B cell (primary cell): ENCODE measurements at regions not wholly inside any gene's neighbourhood (a gene's known extent, or its start where the extent isn't known, plus 50 kb on each side); places are given as distances from the start of the nearest gene placed in this dataset.

ENCODE experiments used
- ATAC-seq: fragments of 200-7000 bp; cut with Tn5 transposase; one replicate; pipeline ENCODE4 v1.10.0; 2021; ENCODE audit warnings: low read depth, mild to moderate bottlenecking, moderate number of reproducible peaks, moderate library complexity
- CTCF ChIA-PET: fragments of 350-600 bp; sonication (Branson Sonifier 250); formaldehyde crosslinking; loops from one replicate; lab custom pipeline; 2021; ENCODE audit warnings: antibody characterized with exemption, inconsistent platforms; lab: Charles Lee
- POLR2A ChIA-PET: fragments of 350-600 bp; sonication (Branson Sonifier 250); formaldehyde crosslinking; loops from one replicate; lab custom pipeline; 2021; ENCODE audit warnings: antibody characterized with exemption; lab: Charles Lee
- DNase-seq: peaks from one replicate; pipeline ENCODE4 v3.0.0; 2013
- H2AFZ ChIP-seq: 2 replicates; pipeline ENCODE4 v1.6.1; 2012; ENCODE audit warnings: mild to moderate bottlenecking, low read depth, low read length; ENCODE audit not compliant: insufficient read depth, poor library complexity, severe bottlenecking
- H3K27ac ChIP-seq, 2 donors: 1 replicate in 1 of 2; 2 replicates in 1 of 2; pipeline ENCODE4 v1.5.1; 2012 to 2013; ENCODE audit warnings: low read length in 2 of 2, mild to moderate bottlenecking in 2 of 2, moderate library complexity in 1 of 2
- H3K27me3 ChIP-seq, 4 experiments: fragments of 200-600 bp in 1 of 4; sonication (generic) in 1 of 4; replicated peaks in 1 of 4; 1 replicate in 2 of 4; 2 replicates in 2 of 4; pipeline versions ENCODE4 v1.6.1 to v1.7.0; 2013 to 2016; ENCODE audit warnings: low read length in 3 of 4, mild to moderate bottlenecking in 2 of 4, mixed read lengths in 1 of 4, moderate library complexity in 1 of 4; ENCODE audit not compliant: insufficient read depth in 4 of 4, control insufficient read depth in 3 of 4; ENCODE audit errors: control extremely low read depth in 1 of 4
- H3K36me3 ChIP-seq, 2 experiments: replicated peaks in 1 of 2; 1 replicate in 1 of 2; 2 replicates in 1 of 2; pipeline versions ENCODE4 v1.6.1 to v1.7.1; 2013; ENCODE audit warnings: low read length in 1 of 2; ENCODE audit not compliant: insufficient read depth in 2 of 2, control insufficient read depth in 1 of 2; ENCODE audit errors: control extremely low read depth in 1 of 2, extremely low read depth in 1 of 2
- H3K4me1 ChIP-seq, 2 donors: fragments of 200-600 bp in 1 of 2; sonication (generic) in 1 of 2; 1 replicate in 1 of 2; 2 replicates in 1 of 2; pipeline versions ENCODE4 v1.5.1 to v1.6.1; 2013 to 2017; ENCODE audit warnings: low read length in 2 of 2; ENCODE audit not compliant: control insufficient read depth in 2 of 2, insufficient read depth in 2 of 2
- H3K4me2 ChIP-seq: replicated peaks from 2 replicates; pipeline ENCODE3; 2012; ENCODE audit warnings: mild to moderate bottlenecking, low read depth, low read length; ENCODE audit not compliant: poor library complexity, severe bottlenecking
- H3K4me3 ChIP-seq, 5 experiments: fragments of 200-600 bp in 1 of 5; sonication (generic) in 1 of 5; 1 replicate in 3 of 5; 2 replicates in 2 of 5; pipeline versions ENCODE4 v1.5.1 to v1.7.0; 2011 to 2016; ENCODE audit warnings: low read length in 4 of 5, mild to moderate bottlenecking in 4 of 5, low read depth in 2 of 5, control low read depth in 1 of 5, moderate library complexity in 1 of 5; ENCODE audit not compliant: insufficient read depth in 1 of 5; ENCODE audit errors: control extremely low read depth in 1 of 5, extremely low read depth in 1 of 5
- H3K79me2 ChIP-seq: fragments of 200-600 bp; sonication (generic); one replicate; pipeline ENCODE4 v1.6.0; 2016; ENCODE audit warnings: low read length; ENCODE audit not compliant: control insufficient read depth, insufficient read depth
- H3K9ac ChIP-seq: fragments of 200-600 bp; sonication (generic); 2 replicates; pipeline ENCODE4 v1.6.1; 2017; ENCODE audit warnings: mild to moderate bottlenecking, low read length, moderate library complexity
- H3K9me3 ChIP-seq, 3 donors: one replicate each; pipeline versions ENCODE4 v1.6.1 to v1.7.1; 2013; ENCODE audit warnings: low read length in 2 of 3; ENCODE audit not compliant: control insufficient read depth in 2 of 3, insufficient read depth in 1 of 3; ENCODE audit errors: control extremely low read depth in 1 of 3
- H4K20me1 ChIP-seq: 2 replicates; pipeline ENCODE4 v1.6.0; 2012; ENCODE audit warnings: mild to moderate bottlenecking, low read length; ENCODE audit not compliant: insufficient read depth, control insufficient read depth, poor library complexity, severe bottlenecking
- H3K27ac Mint-ChIP-seq: one replicate; pipeline ENCODE4 v1.8.0; 2021; ENCODE audit warnings: mixed read lengths
- H3K27me3 Mint-ChIP-seq: one replicate; pipeline ENCODE4 v1.8.0; 2021; ENCODE audit warnings: mixed read lengths
- H3K4me1 Mint-ChIP-seq: one replicate; pipeline ENCODE4 v1.8.0; 2021; ENCODE audit warnings: mixed read lengths
- H3K4me3 Mint-ChIP-seq: one replicate; pipeline ENCODE4 v1.8.0; 2021; ENCODE audit warnings: mixed read lengths
- H3K9me3 Mint-ChIP-seq: one replicate; pipeline ENCODE4 v1.8.0; 2022; ENCODE audit warnings: mixed read lengths; ENCODE audit not compliant: insufficient read depth
- EZH2 ChIP-seq: IDR thresholded peaks from 2 replicates; pipeline ENCODE4 v1.6.1; 2012; ENCODE audit warnings: borderline replicate concordance, low read depth, mild to moderate bottlenecking, moderate library complexity, low read length; ENCODE audit not compliant: insufficient read depth, poor library complexity, severe bottlenecking
- WGBS: methylation state at CpG from one replicate; pipeline ENCODE4 v1.1.5; 2013; ENCODE audit warnings: missing lambda C conversion rate; ENCODE audit not compliant: insufficient coverage; 5-methylcytosine and 5-hydroxymethylcytosine counted together
- intact Hi-C: fragments of 100-400 bp; cut with micrococcal nuclease; formaldehyde crosslinking; loops from one replicate; pipeline ENCODE4 v1.10.0; 2022
- TF ChIP-seq, protein P1 (sequence below): fragments of 200-600 bp; IDR thresholded peaks from one replicate; pipeline ENCODE4 v1.8.0; 2022; ENCODE audit warnings: antibody characterized with exemption, mild to moderate bottlenecking

DNA sequence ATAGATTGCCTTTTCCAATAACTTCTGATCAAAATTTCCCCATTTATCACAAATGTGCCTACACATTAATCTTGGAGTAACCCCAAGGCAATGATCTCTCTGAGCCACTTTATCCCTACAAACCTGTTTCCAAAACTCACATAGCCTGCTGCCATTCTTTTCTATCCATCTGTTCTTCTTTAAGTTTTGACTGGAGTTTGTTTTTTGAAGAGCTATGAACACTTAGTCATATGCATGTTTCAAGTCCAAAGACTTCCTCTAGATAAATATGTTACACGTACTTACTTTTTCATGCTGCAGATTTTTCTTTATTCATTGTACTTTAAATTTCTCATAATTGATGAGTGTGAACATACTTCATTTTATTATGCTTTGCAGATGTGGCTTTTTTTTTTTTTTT, 488.9 kb upstream of the CITED2 start:
- no CpG with 5 or more reads among the region's 1 CpG for WGBS
- TF ChIP-seq, protein P1, sequence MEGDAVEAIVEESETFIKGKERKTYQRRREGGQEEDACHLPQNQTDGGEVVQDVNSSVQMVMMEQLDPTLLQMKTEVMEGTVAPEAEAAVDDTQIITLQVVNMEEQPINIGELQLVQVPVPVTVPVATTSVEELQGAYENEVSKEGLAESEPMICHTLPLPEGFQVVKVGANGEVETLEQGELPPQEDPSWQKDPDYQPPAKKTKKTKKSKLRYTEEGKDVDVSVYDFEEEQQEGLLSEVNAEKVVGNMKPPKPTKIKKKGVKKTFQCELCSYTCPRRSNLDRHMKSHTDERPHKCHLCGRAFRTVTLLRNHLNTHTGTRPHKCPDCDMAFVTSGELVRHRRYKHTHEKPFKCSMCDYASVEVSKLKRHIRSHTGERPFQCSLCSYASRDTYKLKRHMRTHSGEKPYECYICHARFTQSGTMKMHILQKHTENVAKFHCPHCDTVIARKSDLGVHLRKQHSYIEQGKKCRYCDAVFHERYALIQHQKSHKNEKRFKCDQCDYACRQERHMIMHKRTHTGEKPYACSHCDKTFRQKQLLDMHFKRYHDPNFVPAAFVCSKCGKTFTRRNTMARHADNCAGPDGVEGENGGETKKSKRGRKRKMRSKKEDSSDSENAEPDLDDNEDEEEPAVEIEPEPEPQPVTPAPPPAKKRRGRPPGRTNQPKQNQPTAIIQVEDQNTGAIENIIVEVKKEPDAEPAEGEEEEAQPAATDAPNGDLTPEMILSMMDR = no peak
- TF ChIP-seq EZH2 = no peak
- Mint-ChIP-seq H3K4me3 (no peak overlapping the region), H3K27me3 (no peaks in the 10 kb centered on the region), H3K4me1 (no peaks in the 10 kb centered on the region), H3K27ac (no peak overlapping the region), H3K9me3 (no peaks in the 10 kb centered on the region)
- CTCF ChIA-PET = no interaction called here
- no peaks in the 10 kb centered on the region for H3K9me3 ChIP-seq
- no peak overlapping the region for H3K27ac ChIP-seq
- H3K79me2 ChIP-seq = no peaks in the 10 kb centered on the region
- no peaks in the 10 kb centered on the region for H3K36me3 ChIP-seq
- H3K9ac ChIP-seq = no peak overlapping the region
- H3K4me3 ChIP-seq = no peak overlapping the region
- ATAC-seq = no peak
- intact Hi-C loops = no loop called here
- H2AFZ ChIP-seq = no peak overlapping the region
- POLR2A ChIA-PET = no interaction called here
- H3K27me3 ChIP-seq = no peaks in the 10 kb centered on the region
- no peak for DNase-seq
- no peaks in the 10 kb centered on the region for H3K4me1 ChIP-seq
- H3K4me2 ChIP-seq = no peak overlapping the region
- H4K20me1 ChIP-seq = no peaks in the 10 kb centered on the region

DNA sequence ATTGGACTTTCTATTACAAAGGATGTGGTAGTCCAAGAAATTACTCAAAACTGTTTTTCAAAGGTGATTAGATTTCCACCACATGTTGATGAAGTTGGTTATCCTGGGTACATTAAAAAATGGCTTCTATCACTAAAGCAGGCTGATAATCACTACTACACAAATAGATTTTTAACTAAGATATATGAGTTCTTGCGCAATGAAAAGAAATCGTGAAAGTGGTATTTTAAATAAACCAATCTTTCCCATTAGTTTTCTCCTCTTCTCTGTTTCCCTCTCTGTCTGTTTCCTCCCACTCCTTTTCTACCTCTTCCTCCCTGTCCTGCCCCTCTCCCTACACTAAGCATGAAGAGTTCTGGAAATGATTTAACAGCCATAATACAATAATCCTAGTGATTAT, 487.9 kb upstream of the CITED2 start:
- H3K79me2 ChIP-seq = no peaks in the 10 kb centered on the region
- POLR2A ChIA-PET = no interaction called here
- no peaks in the 10 kb centered on the region for H3K27me3 ChIP-seq
- no peak overlapping the region for H3K27ac ChIP-seq
- no peaks in the 10 kb centered on the region for H3K9me3 Mint-ChIP-seq
- H3K27me3 Mint-ChIP-seq = no peaks in the 10 kb centered on the region
- no peaks in the 10 kb centered on the region for H3K36me3 ChIP-seq
- H3K4me2 ChIP-seq = no peak overlapping the region
- no peaks in the 10 kb centered on the region for H3K9me3 ChIP-seq
- TF ChIP-seq EZH2 = no peak
- no peaks in the 10 kb centered on the region for H3K4me1 ChIP-seq
- no peak overlapping the region for H3K27ac Mint-ChIP-seq
- WGBS = no CpG with 5 or more reads among the region's 2 CpGs
- DNase-seq (no peak), ATAC-seq (no peak)
- intact Hi-C loops = no loop called here
- H3K4me3 ChIP-seq = no peak overlapping the region
- H3K4me3 Mint-ChIP-seq = no peak overlapping the region
- H4K20me1 ChIP-seq = no peaks in the 10 kb centered on the region
- no peak overlapping the region for H2AFZ ChIP-seq
- CTCF ChIA-PET = no interaction called here
- H3K4me1 Mint-ChIP-seq = no peaks in the 10 kb centered on the region
- H3K9ac ChIP-seq = no peak overlapping the region
